Epithelial cell of proximal tubule (primary cell): ENCODE measurements at regions not wholly inside any gene's neighbourhood (a gene's known extent, or its start where the extent isn't known, plus 50 kb on each side); places are given as distances from the start of the nearest gene placed in this dataset.

Experiments
- DNase-seq: peaks from one replicate; pipeline ENCODE4 v3.0.0-alpha.2; 2011; ENCODE audit warnings: low read depth
- H3K4me3 ChIP-seq: 2 replicates; pipeline ENCODE4 v1.5.1; 2011; ENCODE audit warnings: low read depth, mild to moderate bottlenecking, low read length
- CTCF ChIP-seq: conservative IDR thresholded peaks from 2 replicates; pipeline ENCODE4 v1.5.1; 2012; ENCODE audit warnings: low read depth, mild to moderate bottlenecking, low read length

- H3K4me3 ChIP-seq, result no peak overlapping the region
- DNase-seq, result peak; percentile 9
- no peak for TF ChIP-seq CTCF
Measured at GRCh38 chr6:145247692-145248419, 487.5 kb downstream of the EPM2A start.

GRCh38 chr6:145250436-145250835, 484.9 kb downstream of the EPM2A start:
- no peak for TF ChIP-seq CTCF
- DNase-seq, result no peak
- no peak overlapping the region for H3K4me3 ChIP-seq

- DNase-seq, result no peak
- TF ChIP-seq CTCF, result no peak
Measured at GRCh38 chr6:145252737-145253136, 482.6 kb downstream of the EPM2A start.

GRCh38 chr6:145254649-145255401, 480.5 kb downstream of the EPM2A start:
- no peak overlapping the region for H3K4me3 ChIP-seq
- no peak for DNase-seq
- no peak for TF ChIP-seq CTCF

More at GRCh38 chr6:145252737-145253136, 482.6 kb downstream of the EPM2A start:
- no peak overlapping the region for H3K4me3 ChIP-seq

GRCh38 chr6:145257704-145258103, 477.6 kb downstream of the EPM2A start:
- H3K4me3 ChIP-seq, result no peak overlapping the region
- DNase-seq, result no peak
- no peak for TF ChIP-seq CTCF

- no peak for TF ChIP-seq CTCF
- no peak for DNase-seq
Measured at GRCh38 chr6:145258122-145258521, 477.2 kb downstream of the EPM2A start.

More at GRCh38 chr6:145258122-145258521, 477.2 kb downstream of the EPM2A start:
- no peak overlapping the region for H3K4me3 ChIP-seq
